WTC11 (cell line): ENCODE measurements at regions not wholly inside any gene's neighbourhood (a gene's known extent, or its start where the extent isn't known, plus 50 kb on each side); places are given as distances from the start of the nearest gene placed in this dataset.

Experiments
- ATAC-seq: fragments of 200-7000 bp; cut with Tn5 transposase; 2 replicates; pipeline ENCODE4 v1.10.0; 2021; ENCODE audit warnings: mild to moderate bottlenecking, moderate library complexity
- CTCF ChIA-PET: fragments of 300-600 bp; sonication (Branson Sonifier 250); formaldehyde crosslinking; loops from one replicate; lab custom pipeline; 2021; ENCODE audit warnings: antibody characterized with exemption; lab: Charles Lee
- POLR2A ChIA-PET: fragments of 350-600 bp; sonication (Branson Sonifier 250); formaldehyde crosslinking; loops from one replicate; lab custom pipeline; 2021; ENCODE audit warnings: antibody characterized with exemption; lab: Charles Lee
- DNase-seq: peaks from one replicate; pipeline ENCODE4 v3.0.0; 2021; ENCODE audit warnings: low spot score
- H3K27ac Mint-ChIP-seq: 2 replicates; pipeline ENCODE4 v1.8.0; 2021; ENCODE audit warnings: mixed read lengths
- H3K27me3 Mint-ChIP-seq: 2 replicates; pipeline ENCODE4 v1.8.0; 2021; ENCODE audit warnings: low read depth, mild to moderate bottlenecking, moderate library complexity, mixed read lengths
- H3K36me3 Mint-ChIP-seq: 2 replicates; pipeline ENCODE4 v1.8.0; 2021; ENCODE audit warnings: mixed read lengths
- H3K4me1 Mint-ChIP-seq: 2 replicates; pipeline ENCODE4 v1.8.0; 2022; ENCODE audit warnings: mixed read lengths
- H3K4me3 Mint-ChIP-seq: 2 replicates; pipeline ENCODE4 v1.8.0; 2021; ENCODE audit warnings: mild to moderate bottlenecking, moderate library complexity, mixed read lengths
- H3K9me3 Mint-ChIP-seq: 2 replicates; pipeline ENCODE4 v1.8.0; 2021; ENCODE audit warnings: mixed read lengths
- ATF3 ChIP-seq: sonication (generic); formaldehyde crosslinking; conservative IDR thresholded peaks from 2 replicates; pipeline ENCODE4 v1.8.1; 2022; ENCODE audit warnings: mild to moderate bottlenecking, missing genetic modification reagents
- ATF6 ChIP-seq: sonication (generic); formaldehyde crosslinking; IDR thresholded peaks from 2 replicates; pipeline ENCODE4 v1.8.1; 2023; ENCODE audit warnings: mild to moderate bottlenecking, missing genetic modification reagents
- ELF4 ChIP-seq: sonication (generic); formaldehyde crosslinking; IDR thresholded peaks from 2 replicates; pipeline ENCODE4 v1.8.1; 2022; ENCODE audit warnings: low read depth, mild to moderate bottlenecking, moderate library complexity, missing genetic modification reagents
- ESRRA ChIP-seq: sonication (generic); formaldehyde crosslinking; IDR thresholded peaks from 2 replicates; pipeline ENCODE4 v1.8.1; 2022; ENCODE audit warnings: mild to moderate bottlenecking, missing genetic modification reagents, borderline replicate concordance
- ETV6 ChIP-seq: sonication (generic); formaldehyde crosslinking; IDR thresholded peaks from 2 replicates; pipeline ENCODE4 v1.8.1; 2022; ENCODE audit warnings: mild to moderate bottlenecking, missing genetic modification reagents
- FOXK1 ChIP-seq: sonication (generic); formaldehyde crosslinking; IDR thresholded peaks from 2 replicates; pipeline ENCODE4 v1.8.0; 2022; ENCODE audit warnings: mild to moderate bottlenecking, moderate library complexity, missing genetic modification reagents
- FOXP1 ChIP-seq: sonication (generic); formaldehyde crosslinking; IDR thresholded peaks from 2 replicates; pipeline ENCODE4 v1.8.0; 2022; ENCODE audit warnings: missing genetic modification reagents, mild to moderate bottlenecking, moderate library complexity, borderline replicate concordance
- GABPB1 ChIP-seq: sonication (generic); formaldehyde crosslinking; IDR thresholded peaks from 2 replicates; pipeline ENCODE4 v1.8.1; 2023; ENCODE audit warnings: mild to moderate bottlenecking, missing genetic modification reagents
- GRHL2 ChIP-seq: fragments of 250-450 bp; sonication (Bioruptor Pico); IDR thresholded peaks from 2 replicates; pipeline ENCODE4 v1.8.0; 2022; ENCODE audit warnings: mild to moderate bottlenecking, moderate library complexity; ENCODE audit not compliant: insufficient replicate concordance, severe bottlenecking
- IRF2 ChIP-seq: sonication (generic); formaldehyde crosslinking; IDR thresholded peaks from 2 replicates; pipeline ENCODE4 v1.8.0; 2022; ENCODE audit warnings: low read depth, missing genetic modification reagents, borderline replicate concordance
- JAZF1 ChIP-seq: fragments of 250-450 bp; sonication (Bioruptor Pico); IDR thresholded peaks from 2 replicates; pipeline ENCODE4 v1.9.0; 2021; ENCODE audit warnings: moderate library complexity, mild to moderate bottlenecking, inconsistent platforms
- JUN ChIP-seq: sonication (generic); formaldehyde crosslinking; IDR thresholded peaks from 2 replicates; pipeline ENCODE4 v1.8.0; 2023; ENCODE audit warnings: mild to moderate bottlenecking, missing genetic modification reagents
- NR3C1 ChIP-seq: sonication (generic); formaldehyde crosslinking; conservative IDR thresholded peaks from 2 replicates; pipeline ENCODE4 v1.8.1; 2023; ENCODE audit warnings: low read depth, mild to moderate bottlenecking, missing genetic modification reagents
- PRRX2 ChIP-seq: fragments of 250-450 bp; sonication (Bioruptor Pico); IDR thresholded peaks from 2 replicates; pipeline ENCODE4 v1.8.0; 2021; ENCODE audit warnings: mild to moderate bottlenecking
- RELA ChIP-seq: sonication (generic); formaldehyde crosslinking; IDR thresholded peaks from 2 replicates; pipeline ENCODE4 v1.8.1; 2022; ENCODE audit warnings: missing genetic modification reagents, mild to moderate bottlenecking, borderline replicate concordance
- SOX15 ChIP-seq: fragments of 250-450 bp; sonication (Bioruptor Pico); IDR thresholded peaks from 2 replicates; pipeline ENCODE4 v1.9.0; 2021; ENCODE audit warnings: mild to moderate bottlenecking
- SP1 ChIP-seq: sonication (generic); formaldehyde crosslinking; conservative IDR thresholded peaks from 2 replicates; pipeline ENCODE4 v1.8.1; 2022; ENCODE audit warnings: missing genetic modification reagents
- TEAD1 ChIP-seq: sonication (generic); formaldehyde crosslinking; IDR thresholded peaks from 2 replicates; pipeline ENCODE4 v1.8.0; 2022; ENCODE audit warnings: mild to moderate bottlenecking, missing genetic modification reagents
- ZMAT4 ChIP-seq: fragments of 250-450 bp; sonication (Bioruptor Pico); IDR thresholded peaks from 2 replicates; pipeline ENCODE4 v1.9.0; 2021; ENCODE audit warnings: mild to moderate bottlenecking
- ZNF121 ChIP-seq: sonication (generic); formaldehyde crosslinking; IDR thresholded peaks from 2 replicates; pipeline ENCODE4 v1.8.0; 2023; ENCODE audit warnings: missing genetic modification reagents
- ZNF138 ChIP-seq: sonication (generic); formaldehyde crosslinking; conservative IDR thresholded peaks from 2 replicates; pipeline ENCODE4 v1.8.1; 2022; ENCODE audit warnings: mild to moderate bottlenecking, moderate library complexity, missing genetic modification reagents
- ZNF317 ChIP-seq: sonication (generic); formaldehyde crosslinking; IDR thresholded peaks from 2 replicates; pipeline ENCODE4 v1.8.1; 2023; ENCODE audit warnings: low read depth, mild to moderate bottlenecking, moderate library complexity, missing genetic modification reagents, borderline replicate concordance
- ZNF416 ChIP-seq: fragments of 250-450 bp; sonication (Bioruptor Pico); IDR thresholded peaks from 2 replicates; pipeline ENCODE4 v1.9.0; 2021; ENCODE audit warnings: mild to moderate bottlenecking, inconsistent platforms
- ZNF423 ChIP-seq: fragments of 250-450 bp; sonication (Bioruptor Pico); IDR thresholded peaks from 2 replicates; pipeline ENCODE4 v2.1.2; 2022; ENCODE audit warnings: mild to moderate bottlenecking, moderate library complexity
- ZNF425 ChIP-seq: fragments of 250-450 bp; sonication (Bioruptor Pico); conservative IDR thresholded peaks from 2 replicates; pipeline ENCODE4 v1.9.0; 2021; ENCODE audit warnings: mild to moderate bottlenecking
- ZNF671 ChIP-seq: fragments of 250-450 bp; sonication (Bioruptor Pico); IDR thresholded peaks from 2 replicates; pipeline ENCODE4 v1.8.0; 2021; ENCODE audit warnings: mild to moderate bottlenecking
- ZSCAN18 ChIP-seq: fragments of 250-450 bp; sonication (Bioruptor Pico); IDR thresholded peaks from 2 replicates; pipeline ENCODE4 v2.1.2; 2022; ENCODE audit warnings: mild to moderate bottlenecking, moderate library complexity
- TF ChIP-seq, protein P1 (sequence below): sonication (generic); formaldehyde crosslinking; IDR thresholded peaks from 2 replicates; pipeline ENCODE4 v1.8.1; 2022; ENCODE audit warnings: low read depth, mild to moderate bottlenecking, moderate library complexity, missing genetic modification reagents, borderline replicate concordance
- TF ChIP-seq, protein P2 (sequence below): sonication (generic); formaldehyde crosslinking; IDR thresholded peaks from 2 replicates; pipeline ENCODE4 v1.8.0; 2022; ENCODE audit warnings: mild to moderate bottlenecking, missing genetic modification reagents

GRCh38 chr7:52253953-52254352 lies 781.5 kb upstream of the POM121L12 start:
- TF ChIP-seq JUN (CRISPR knock-in tag) (no peak), ZNF138 (CRISPR knock-in tag) (no peak), FOXP1 (CRISPR knock-in tag) (no peak), ATF3 (CRISPR knock-in tag) (no peak), ZNF425 (CRISPR knock-in tag) (no peak), GRHL2 (CRISPR knock-in tag) (no peak), ESRRA (CRISPR knock-in tag) (no peak), ZNF121 (CRISPR knock-in tag) (no peak), ZNF671 (CRISPR knock-in tag) (no peak), ZNF423 (CRISPR knock-in tag) (no peak), IRF2 (CRISPR knock-in tag) (no peak), ZMAT4 (CRISPR knock-in tag) (no peak), SP1 (CRISPR knock-in tag) (no peak), ATF6 (CRISPR knock-in tag) (no peak), ZSCAN18 (CRISPR knock-in tag) (no peak), TEAD1 (CRISPR knock-in tag) (no peak)
- TF ChIP-seq, protein P1, sequence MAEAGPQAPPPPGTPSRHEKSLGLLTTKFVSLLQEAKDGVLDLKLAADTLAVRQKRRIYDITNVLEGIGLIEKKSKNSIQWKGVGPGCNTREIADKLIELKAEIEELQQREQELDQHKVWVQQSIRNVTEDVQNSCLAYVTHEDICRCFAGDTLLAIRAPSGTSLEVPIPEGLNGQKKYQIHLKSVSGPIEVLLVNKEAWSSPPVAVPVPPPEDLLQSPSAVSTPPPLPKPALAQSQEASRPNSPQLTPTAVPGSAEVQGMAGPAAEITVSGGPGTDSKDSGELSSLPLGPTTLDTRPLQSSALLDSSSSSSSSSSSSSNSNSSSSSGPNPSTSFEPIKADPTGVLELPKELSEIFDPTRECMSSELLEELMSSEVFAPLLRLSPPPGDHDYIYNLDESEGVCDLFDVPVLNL (CRISPR knock-in tag) = no peak
- TF ChIP-seq, protein P2, sequence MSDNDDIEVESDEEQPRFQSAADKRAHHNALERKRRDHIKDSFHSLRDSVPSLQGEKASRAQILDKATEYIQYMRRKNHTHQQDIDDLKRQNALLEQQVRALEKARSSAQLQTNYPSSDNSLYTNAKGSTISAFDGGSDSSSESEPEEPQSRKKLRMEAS (CRISPR knock-in tag) = no peak
- TF ChIP-seq, all 79 proteins: peak for 0
- ChIA-PET CTCF (interaction anchor here (0.9 to 1.8 kb wide), 3 partner anchors 86 to 823 kb away, joined by 3 to 5 read pairs (median 3); no protein-coding TSS in a partner anchor), POLR2A (interaction anchor here (0.6 kb wide), 1 partner anchor 662 kb away, joined by 3 read pairs; no protein-coding TSS in a partner anchor)
- Mint-ChIP-seq H3K36me3 (no peaks in the 10 kb centered on the region), H3K4me3 (no peak overlapping the region), H3K27ac (no peak overlapping the region), H3K27me3 (no peaks in the 10 kb centered on the region; the same call in 1 of the 2 replicates), H3K9me3 (peaks cover 8% of the 10 kb centered on the region; the same call in 1 of the 2 replicates), H3K4me1 (peaks cover 7% of the 10 kb centered on the region; the same call in 1 of the 2 replicates)
- ATAC-seq (no peak), DNase-seq (no peak)

- ATAC-seq (no peak), DNase-seq (no peak)
- no peak overlapping the region for H3K27ac Mint-ChIP-seq
- no peaks in the 10 kb centered on the region; the same call in 1 of the 2 replicates for H3K27me3 Mint-ChIP-seq
- H3K9me3 Mint-ChIP-seq = peaks cover 12% of the 10 kb centered on the region
- no peak overlapping the region for H3K4me3 Mint-ChIP-seq
- ChIA-PET POLR2A (no interaction called here), CTCF (no interaction called here)
- peaks cover 1% of the 10 kb centered on the region for H3K36me3 Mint-ChIP-seq
- peaks cover 6% of the 10 kb centered on the region; the same call in 1 of the 2 replicates for H3K4me1 Mint-ChIP-seq
- TF ChIP-seq ZNF423 (CRISPR knock-in tag) (no peak), FOXK1 (CRISPR knock-in tag) (no peak), RELA (CRISPR knock-in tag) (no peak), ZNF416 (CRISPR knock-in tag) (no peak), ELF4 (no peak), NR3C1 (CRISPR knock-in tag) (no peak), SOX15 (CRISPR knock-in tag) (no peak), FOXP1 (CRISPR knock-in tag) (no peak), JAZF1 (CRISPR knock-in tag) (no peak), GABPB1 (CRISPR knock-in tag) (no peak), ZNF671 (CRISPR knock-in tag) (no peak), PRRX2 (CRISPR knock-in tag) (no peak), ETV6 (CRISPR knock-in tag) (no peak), ZNF317 (CRISPR knock-in tag) (no peak)
Observed at GRCh38 chr7:52249741-52250140, 785.7 kb upstream of the POM121L12 start.
